ENCODE measurements at regions not wholly inside any gene's neighbourhood (a gene's known extent, or its start where the extent isn't known, plus 50 kb on each side); places are given as distances from the start of the nearest gene placed in this dataset.
"Not testable (repeated sequence)": the region's sequence is repeated elsewhere in the genome, so short reads cannot be mapped to it uniquely, and the experiment has no call there.

- TF ChIP-seq, protein P1, sequence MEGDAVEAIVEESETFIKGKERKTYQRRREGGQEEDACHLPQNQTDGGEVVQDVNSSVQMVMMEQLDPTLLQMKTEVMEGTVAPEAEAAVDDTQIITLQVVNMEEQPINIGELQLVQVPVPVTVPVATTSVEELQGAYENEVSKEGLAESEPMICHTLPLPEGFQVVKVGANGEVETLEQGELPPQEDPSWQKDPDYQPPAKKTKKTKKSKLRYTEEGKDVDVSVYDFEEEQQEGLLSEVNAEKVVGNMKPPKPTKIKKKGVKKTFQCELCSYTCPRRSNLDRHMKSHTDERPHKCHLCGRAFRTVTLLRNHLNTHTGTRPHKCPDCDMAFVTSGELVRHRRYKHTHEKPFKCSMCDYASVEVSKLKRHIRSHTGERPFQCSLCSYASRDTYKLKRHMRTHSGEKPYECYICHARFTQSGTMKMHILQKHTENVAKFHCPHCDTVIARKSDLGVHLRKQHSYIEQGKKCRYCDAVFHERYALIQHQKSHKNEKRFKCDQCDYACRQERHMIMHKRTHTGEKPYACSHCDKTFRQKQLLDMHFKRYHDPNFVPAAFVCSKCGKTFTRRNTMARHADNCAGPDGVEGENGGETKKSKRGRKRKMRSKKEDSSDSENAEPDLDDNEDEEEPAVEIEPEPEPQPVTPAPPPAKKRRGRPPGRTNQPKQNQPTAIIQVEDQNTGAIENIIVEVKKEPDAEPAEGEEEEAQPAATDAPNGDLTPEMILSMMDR (IDR thresholded peaks at IDR 0.05) = not testable (repeated sequence)
- TF ChIP-seq POLR2A (IDR thresholded peaks at IDR 0.05) = not testable (repeated sequence)
These were observed 153.5 kb upstream of the GMNC start for GRCh38 chr3:191015960-191016359.

Measured in thyroid gland (tissue), 4 donors.